ENCODE measurements at regions not wholly inside any gene's neighbourhood (a gene's known extent, or its start where the extent isn't known, plus 50 kb on each side); places are given as distances from the start of the nearest gene placed in this dataset.

DNA sequence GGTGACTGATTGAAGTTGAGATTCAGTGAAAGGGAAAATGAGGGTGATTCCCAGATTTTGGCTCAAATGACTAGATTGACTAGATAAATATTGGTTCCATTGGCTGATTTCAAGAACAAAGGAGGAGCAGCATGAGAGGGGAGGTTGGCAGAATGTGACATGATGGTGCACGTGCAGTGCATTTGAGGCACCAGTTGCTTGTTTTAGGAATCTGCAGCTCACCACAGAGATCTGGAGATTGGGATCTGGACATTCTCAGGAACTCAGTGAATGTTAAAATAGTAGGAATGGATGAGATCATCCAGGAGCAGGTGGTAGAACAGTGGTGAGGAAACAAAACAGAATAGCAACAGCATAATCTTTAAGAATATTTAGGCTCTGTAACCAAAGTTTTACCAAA is 496.3 kb downstream of the DHX35 start:
- Histone ChIP-seq H3F3A (replicated peaks; ENCODE audit: low read depth) (no peaks in the 10 kb centered on the region), H3K27me3 (ENCODE audit: insufficient read depth) (no peaks in the 10 kb centered on the region), H3K36me3 (ENCODE audit: insufficient read depth) (no peaks in the 10 kb centered on the region), H2AFZ (no peak overlapping the region), H3K79me2 (replicated peaks; ENCODE audit: insufficient read depth) (no peaks in the 10 kb centered on the region), H3K9me2 (ENCODE audit: insufficient read depth) (peaks cover 9% of the 10 kb centered on the region; the same call in 1 of the 2 replicates), H3K4me2 (no peak overlapping the region), H3K4me1 (ENCODE audit: insufficient read depth) (no peaks in the 10 kb centered on the region), H3K4me3 (no peak overlapping the region), H4K20me1 (replicated peaks; ENCODE audit: insufficient read depth) (no peaks in the 10 kb centered on the region), H3K27ac (ENCODE audit: low read depth) (no peak overlapping the region)
- H3K9me3 Mint-ChIP-seq = no peaks in the 10 kb centered on the region
- TF ChIP-seq, protein P1, sequence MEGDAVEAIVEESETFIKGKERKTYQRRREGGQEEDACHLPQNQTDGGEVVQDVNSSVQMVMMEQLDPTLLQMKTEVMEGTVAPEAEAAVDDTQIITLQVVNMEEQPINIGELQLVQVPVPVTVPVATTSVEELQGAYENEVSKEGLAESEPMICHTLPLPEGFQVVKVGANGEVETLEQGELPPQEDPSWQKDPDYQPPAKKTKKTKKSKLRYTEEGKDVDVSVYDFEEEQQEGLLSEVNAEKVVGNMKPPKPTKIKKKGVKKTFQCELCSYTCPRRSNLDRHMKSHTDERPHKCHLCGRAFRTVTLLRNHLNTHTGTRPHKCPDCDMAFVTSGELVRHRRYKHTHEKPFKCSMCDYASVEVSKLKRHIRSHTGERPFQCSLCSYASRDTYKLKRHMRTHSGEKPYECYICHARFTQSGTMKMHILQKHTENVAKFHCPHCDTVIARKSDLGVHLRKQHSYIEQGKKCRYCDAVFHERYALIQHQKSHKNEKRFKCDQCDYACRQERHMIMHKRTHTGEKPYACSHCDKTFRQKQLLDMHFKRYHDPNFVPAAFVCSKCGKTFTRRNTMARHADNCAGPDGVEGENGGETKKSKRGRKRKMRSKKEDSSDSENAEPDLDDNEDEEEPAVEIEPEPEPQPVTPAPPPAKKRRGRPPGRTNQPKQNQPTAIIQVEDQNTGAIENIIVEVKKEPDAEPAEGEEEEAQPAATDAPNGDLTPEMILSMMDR (conservative IDR thresholded peaks at IDR 0.05; ENCODE audit: low read depth in 2 of 2) = no peak
- no peak for TF ChIP-seq EZH2phosphoT487 (IDR thresholded peaks at IDR 0.05; ENCODE audit: unreplicated experiment)
- no peak for TF ChIP-seq NANOG (IDR thresholded peaks at IDR 0.05; ENCODE audit: borderline replicate concordance)
- TF ChIP-seq STAT1 (IDR thresholded peaks at IDR 0.05; ENCODE audit: unreplicated experiment) = no peak
- no peak for TF ChIP-seq ZNF114 (CRISPR knock-in tag; IDR thresholded peaks at IDR 0.05)
- TF ChIP-seq, protein P2, sequence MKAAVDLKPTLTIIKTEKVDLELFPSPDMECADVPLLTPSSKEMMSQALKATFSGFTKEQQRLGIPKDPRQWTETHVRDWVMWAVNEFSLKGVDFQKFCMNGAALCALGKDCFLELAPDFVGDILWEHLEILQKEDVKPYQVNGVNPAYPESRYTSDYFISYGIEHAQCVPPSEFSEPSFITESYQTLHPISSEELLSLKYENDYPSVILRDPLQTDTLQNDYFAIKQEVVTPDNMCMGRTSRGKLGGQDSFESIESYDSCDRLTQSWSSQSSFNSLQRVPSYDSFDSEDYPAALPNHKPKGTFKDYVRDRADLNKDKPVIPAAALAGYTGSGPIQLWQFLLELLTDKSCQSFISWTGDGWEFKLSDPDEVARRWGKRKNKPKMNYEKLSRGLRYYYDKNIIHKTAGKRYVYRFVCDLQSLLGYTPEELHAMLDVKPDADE (IDR thresholded peaks at IDR 0.05) = no peak
- no peak for TF ChIP-seq ZNF331 (CRISPR knock-in tag; IDR thresholded peaks at IDR 0.05; ENCODE audit: low read depth)
- no peak for TF ChIP-seq CREB1 (CRISPR knock-in tag; IDR thresholded peaks at IDR 0.05; ENCODE audit: low read depth)
- TF ChIP-seq POLR2AphosphoS5 (IDR thresholded peaks at IDR 0.05; ENCODE audit: low read depth) = no peak
- TF ChIP-seq JUNB (IDR thresholded peaks at IDR 0.05; ENCODE audit: unreplicated experiment) = no peak
- no peak for TF ChIP-seq EZH2 (IDR thresholded peaks at IDR 0.05; ENCODE audit: low read depth, unreplicated experiment)
- TF ChIP-seq, protein P3, sequence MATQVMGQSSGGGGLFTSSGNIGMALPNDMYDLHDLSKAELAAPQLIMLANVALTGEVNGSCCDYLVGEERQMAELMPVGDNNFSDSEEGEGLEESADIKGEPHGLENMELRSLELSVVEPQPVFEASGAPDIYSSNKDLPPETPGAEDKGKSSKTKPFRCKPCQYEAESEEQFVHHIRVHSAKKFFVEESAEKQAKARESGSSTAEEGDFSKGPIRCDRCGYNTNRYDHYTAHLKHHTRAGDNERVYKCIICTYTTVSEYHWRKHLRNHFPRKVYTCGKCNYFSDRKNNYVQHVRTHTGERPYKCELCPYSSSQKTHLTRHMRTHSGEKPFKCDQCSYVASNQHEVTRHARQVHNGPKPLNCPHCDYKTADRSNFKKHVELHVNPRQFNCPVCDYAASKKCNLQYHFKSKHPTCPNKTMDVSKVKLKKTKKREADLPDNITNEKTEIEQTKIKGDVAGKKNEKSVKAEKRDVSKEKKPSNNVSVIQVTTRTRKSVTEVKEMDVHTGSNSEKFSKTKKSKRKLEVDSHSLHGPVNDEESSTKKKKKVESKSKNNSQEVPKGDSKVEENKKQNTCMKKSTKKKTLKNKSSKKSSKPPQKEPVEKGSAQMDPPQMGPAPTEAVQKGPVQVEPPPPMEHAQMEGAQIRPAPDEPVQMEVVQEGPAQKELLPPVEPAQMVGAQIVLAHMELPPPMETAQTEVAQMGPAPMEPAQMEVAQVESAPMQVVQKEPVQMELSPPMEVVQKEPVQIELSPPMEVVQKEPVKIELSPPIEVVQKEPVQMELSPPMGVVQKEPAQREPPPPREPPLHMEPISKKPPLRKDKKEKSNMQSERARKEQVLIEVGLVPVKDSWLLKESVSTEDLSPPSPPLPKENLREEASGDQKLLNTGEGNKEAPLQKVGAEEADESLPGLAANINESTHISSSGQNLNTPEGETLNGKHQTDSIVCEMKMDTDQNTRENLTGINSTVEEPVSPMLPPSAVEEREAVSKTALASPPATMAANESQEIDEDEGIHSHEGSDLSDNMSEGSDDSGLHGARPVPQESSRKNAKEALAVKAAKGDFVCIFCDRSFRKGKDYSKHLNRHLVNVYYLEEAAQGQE (IDR thresholded peaks at IDR 0.05; ENCODE audit: unreplicated experiment) = no peak
- H3K36me3 Mint-ChIP-seq (ENCODE audit: low read depth) = no peaks in the 10 kb centered on the region
- peaks cover 10% of the 10 kb centered on the region for H3K4me1 Mint-ChIP-seq
- peaks cover 3% of the 10 kb centered on the region for H3K27me3 Mint-ChIP-seq (ENCODE audit: insufficient read depth, low read depth, poor library complexity)
- DNase-seq (ENCODE audit: low spot score) (no peak), ATAC-seq (no peak)
- H3K4me3 Mint-ChIP-seq = no peak overlapping the region
- no peak overlapping the region for H3K27ac Mint-ChIP-seq
